AG09319 (cell line): ENCODE measurements at regions not wholly inside any gene's neighbourhood (a gene's known extent, or its start where the extent isn't known, plus 50 kb on each side); places are given as distances from the start of the nearest gene placed in this dataset.

ENCODE experiments used
- DNase-seq: peaks from one replicate; pipeline ENCODE4 v3.0.0-alpha.2; 2010; ENCODE audit warnings: low read depth; ENCODE audit errors: extremely low read depth
- CTCF ChIP-seq: IDR thresholded peaks from 2 replicates; pipeline ENCODE4 v1.5.1; 2011; ENCODE audit warnings: low read depth, mild to moderate bottlenecking, inconsistent platforms, low read length, moderate library complexity

- no peak for TF ChIP-seq CTCF
- DNase-seq: no peak
Observed at GRCh38 chr15:91465086-91465485, 365.0 kb downstream of the SV2B start.

DNA sequence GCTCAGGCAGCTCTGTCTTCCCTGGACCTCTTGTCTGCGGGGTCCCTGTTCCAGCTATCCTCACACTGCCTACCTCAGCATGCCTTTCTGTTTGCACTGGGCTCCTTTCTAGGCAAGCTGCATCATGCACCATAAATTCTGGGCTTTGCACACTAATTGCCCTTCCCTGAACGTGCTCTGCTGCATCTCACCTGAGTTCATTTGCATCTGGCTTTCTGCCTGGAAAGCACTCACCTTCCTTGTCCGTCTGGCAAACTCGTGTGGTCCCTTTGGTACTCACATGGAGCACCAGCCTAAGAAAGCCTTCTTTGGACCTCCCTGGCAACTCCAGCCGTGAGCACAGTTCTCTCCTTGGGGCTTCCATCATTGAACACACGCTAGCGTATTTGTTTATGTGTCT, 365.6 kb downstream of the SV2B start:
- TF ChIP-seq CTCF: no peak
- DNase-seq: no peak

GRCh38 chr15:91468871-91469580, 369.0 kb downstream of the SV2B start:
- DNase-seq: no peak
- TF ChIP-seq CTCF: no peak

- no peak for DNase-seq
- TF ChIP-seq CTCF: no peak
Observed at GRCh38 chr15:91469632-91470567, 369.8 kb downstream of the SV2B start.

- no peak for TF ChIP-seq CTCF
- no peak for DNase-seq
Observed at GRCh38 chr15:91471468-91471867, 371.4 kb downstream of the SV2B start.

- TF ChIP-seq CTCF: no peak
- no peak for DNase-seq
Observed at GRCh38 chr15:91472316-91472756, 372.3 kb downstream of the SV2B start.

GRCh38 chr15:91473894-91474545, 374.0 kb downstream of the SV2B start:
- no peak for TF ChIP-seq CTCF
- no peak for DNase-seq
